Uterus (tissue), 2 donors: ENCODE measurements at regions not wholly inside any gene's neighbourhood (a gene's known extent, or its start where the extent isn't known, plus 50 kb on each side); places are given as distances from the start of the nearest gene placed in this dataset.

ENCODE experiments used
- POLR2A ChIP-seq, 2 donors: fragments of 450-650 bp; IDR thresholded peaks; one replicate each; pipeline ENCODE4 v1.6.1; 2016; ENCODE audit warnings: antibody characterized with exemption in 2 of 2, mild to moderate bottlenecking in 1 of 2, moderate library complexity in 1 of 2
- TF ChIP-seq, protein P1 (sequence below), 4 experiments: fragments of 200-600 bp in 2 of 4; fragments of 450-650 bp in 2 of 4; sonication (generic) in 2 of 4; IDR thresholded peaks; one replicate each; pipeline ENCODE4 v1.5.1; 2016 to 2019; ENCODE audit warnings: antibody characterized with exemption in 4 of 4, mild to moderate bottlenecking in 2 of 4, moderate library complexity in 1 of 4

DNA sequence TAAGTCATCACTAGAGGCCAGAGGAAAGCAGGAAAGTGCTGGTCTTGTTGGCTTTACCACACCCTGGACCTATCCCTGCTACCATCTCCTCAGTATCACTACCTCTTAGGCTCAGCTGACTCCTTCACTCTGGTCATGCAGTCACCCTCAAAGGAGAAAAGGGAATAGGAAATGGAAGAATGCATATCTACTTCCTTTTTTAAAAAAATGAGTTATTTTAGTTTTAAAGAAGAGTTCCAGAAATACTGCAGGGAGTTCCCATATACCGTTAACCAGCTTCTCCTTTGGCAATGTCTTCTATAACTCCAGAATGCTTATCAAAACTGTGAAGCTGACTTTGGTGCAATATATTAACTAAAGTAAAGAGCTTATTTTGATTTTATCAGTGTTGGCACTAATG lies 688.6 kb downstream of the DIPK2A start:
- no peak for TF ChIP-seq POLR2A (IDR thresholded peaks at IDR 0.05)
- TF ChIP-seq, protein P1, sequence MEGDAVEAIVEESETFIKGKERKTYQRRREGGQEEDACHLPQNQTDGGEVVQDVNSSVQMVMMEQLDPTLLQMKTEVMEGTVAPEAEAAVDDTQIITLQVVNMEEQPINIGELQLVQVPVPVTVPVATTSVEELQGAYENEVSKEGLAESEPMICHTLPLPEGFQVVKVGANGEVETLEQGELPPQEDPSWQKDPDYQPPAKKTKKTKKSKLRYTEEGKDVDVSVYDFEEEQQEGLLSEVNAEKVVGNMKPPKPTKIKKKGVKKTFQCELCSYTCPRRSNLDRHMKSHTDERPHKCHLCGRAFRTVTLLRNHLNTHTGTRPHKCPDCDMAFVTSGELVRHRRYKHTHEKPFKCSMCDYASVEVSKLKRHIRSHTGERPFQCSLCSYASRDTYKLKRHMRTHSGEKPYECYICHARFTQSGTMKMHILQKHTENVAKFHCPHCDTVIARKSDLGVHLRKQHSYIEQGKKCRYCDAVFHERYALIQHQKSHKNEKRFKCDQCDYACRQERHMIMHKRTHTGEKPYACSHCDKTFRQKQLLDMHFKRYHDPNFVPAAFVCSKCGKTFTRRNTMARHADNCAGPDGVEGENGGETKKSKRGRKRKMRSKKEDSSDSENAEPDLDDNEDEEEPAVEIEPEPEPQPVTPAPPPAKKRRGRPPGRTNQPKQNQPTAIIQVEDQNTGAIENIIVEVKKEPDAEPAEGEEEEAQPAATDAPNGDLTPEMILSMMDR (IDR thresholded peaks at IDR 0.05): no peak
